Fibroblast of lung (primary cell): ENCODE measurements at regions not wholly inside any gene's neighbourhood (a gene's known extent, or its start where the extent isn't known, plus 50 kb on each side); places are given as distances from the start of the nearest gene placed in this dataset.

Experiments used
- EZH2 ChIP-seq: IDR thresholded peaks from 2 replicates; pipeline ENCODE4 v1.5.1; 2012; ENCODE audit warnings: low read length, control low read depth, mild to moderate bottlenecking; ENCODE audit errors: missing control alignments
- TF ChIP-seq, protein P1 (sequence below), 2 donors: IDR thresholded peaks in 1 of 2; conservative IDR thresholded peaks in 1 of 2; 1 replicate in 1 of 2; 2 replicates in 1 of 2; pipeline ENCODE4 v1.5.1; 2011 to 2012; ENCODE audit warnings: low read length in 2 of 2, control low read depth in 1 of 2, inconsistent platforms in 1 of 2, low read depth in 1 of 2, mild to moderate bottlenecking in 1 of 2

DNA sequence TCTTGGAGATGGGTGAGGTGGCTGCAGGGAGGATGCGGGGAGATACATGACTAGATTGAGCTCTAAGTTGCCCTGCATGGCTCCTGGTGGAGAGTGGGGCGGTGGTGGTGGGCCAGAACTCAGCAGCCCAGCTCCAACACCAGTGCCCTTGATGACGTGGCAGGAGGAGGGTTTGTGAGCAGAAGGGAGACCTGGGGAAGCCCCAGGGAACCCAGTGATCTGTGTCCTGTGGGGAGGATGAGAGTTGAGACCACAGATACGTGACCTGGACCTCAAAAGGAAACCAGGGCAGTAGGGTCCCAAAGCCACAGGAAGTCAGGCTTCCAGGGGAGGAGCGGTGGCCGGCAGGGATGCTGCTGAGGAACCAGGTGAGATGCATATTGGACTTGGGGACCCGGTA is 989.1 kb upstream of the TMEM132C start:
- TF ChIP-seq EZH2 = no peak
- TF ChIP-seq, protein P1, sequence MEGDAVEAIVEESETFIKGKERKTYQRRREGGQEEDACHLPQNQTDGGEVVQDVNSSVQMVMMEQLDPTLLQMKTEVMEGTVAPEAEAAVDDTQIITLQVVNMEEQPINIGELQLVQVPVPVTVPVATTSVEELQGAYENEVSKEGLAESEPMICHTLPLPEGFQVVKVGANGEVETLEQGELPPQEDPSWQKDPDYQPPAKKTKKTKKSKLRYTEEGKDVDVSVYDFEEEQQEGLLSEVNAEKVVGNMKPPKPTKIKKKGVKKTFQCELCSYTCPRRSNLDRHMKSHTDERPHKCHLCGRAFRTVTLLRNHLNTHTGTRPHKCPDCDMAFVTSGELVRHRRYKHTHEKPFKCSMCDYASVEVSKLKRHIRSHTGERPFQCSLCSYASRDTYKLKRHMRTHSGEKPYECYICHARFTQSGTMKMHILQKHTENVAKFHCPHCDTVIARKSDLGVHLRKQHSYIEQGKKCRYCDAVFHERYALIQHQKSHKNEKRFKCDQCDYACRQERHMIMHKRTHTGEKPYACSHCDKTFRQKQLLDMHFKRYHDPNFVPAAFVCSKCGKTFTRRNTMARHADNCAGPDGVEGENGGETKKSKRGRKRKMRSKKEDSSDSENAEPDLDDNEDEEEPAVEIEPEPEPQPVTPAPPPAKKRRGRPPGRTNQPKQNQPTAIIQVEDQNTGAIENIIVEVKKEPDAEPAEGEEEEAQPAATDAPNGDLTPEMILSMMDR (conservative IDR thresholded peaks at IDR 0.05 in 1 of 2, IDR thresholded peaks at IDR 0.05 in 1 of 2; ENCODE audit: low read depth in 1 of 2, low read length in 2 of 2) = no peak
